CD4-positive, alpha-beta T cell treated with Interleukin-4 for 1 hour (primary cell): ENCODE measurements at regions not wholly inside any gene's neighbourhood (a gene's known extent, or its start where the extent isn't known, plus 50 kb on each side); places are given as distances from the start of the nearest gene placed in this dataset.
"Not testable (repeated sequence)": the region's sequence is repeated elsewhere in the genome, so short reads cannot be mapped to it uniquely, and the experiment has no call there.

Experiments used
- DNase-seq, 2 donors: peaks; one replicate each; pipeline ENCODE4 v3.0.0-alpha.2; 2020 to 2022

DNA sequence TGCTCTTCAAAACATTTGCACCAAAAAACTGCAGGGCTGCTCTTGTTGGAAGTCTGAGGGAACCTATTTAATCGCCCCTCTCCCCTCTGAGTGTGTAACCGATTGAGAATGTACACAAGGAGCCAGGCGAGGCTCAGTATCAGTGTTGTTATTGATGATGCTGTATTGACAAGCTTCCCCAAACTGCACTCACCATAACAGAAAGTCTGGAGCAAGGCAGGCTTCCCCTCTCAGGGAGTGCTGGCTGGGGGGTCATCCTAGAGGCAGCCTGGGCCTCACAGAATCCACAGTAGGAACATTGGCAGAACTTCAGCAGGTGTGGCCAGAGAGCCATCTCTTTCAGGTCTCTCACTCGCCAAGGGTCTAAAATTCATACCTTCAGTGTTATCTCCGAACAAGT is 58.1 kb upstream of the TUNAR start:
- DNase-seq, result no peak

DNA sequence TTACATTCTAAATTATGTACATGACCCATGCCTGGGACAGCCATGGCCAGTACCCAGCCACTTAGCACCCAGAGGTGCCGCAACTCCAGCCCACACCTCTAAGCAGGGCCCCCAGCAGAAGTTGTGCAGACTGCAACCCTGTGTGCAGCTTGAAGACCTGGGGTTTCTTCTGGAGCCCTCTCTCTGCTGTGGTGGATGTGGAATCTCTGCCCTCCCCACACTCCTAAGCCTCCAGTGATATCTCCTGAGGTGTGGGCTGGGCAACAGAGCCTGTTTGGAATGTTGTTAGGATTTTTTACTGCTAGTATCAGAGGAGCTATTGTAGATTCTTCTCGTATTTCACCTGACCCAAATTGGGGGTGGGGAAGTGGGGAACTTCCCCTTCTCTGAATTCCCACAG is 59.4 kb upstream of the TUNAR start:
- no peak for DNase-seq

DNA sequence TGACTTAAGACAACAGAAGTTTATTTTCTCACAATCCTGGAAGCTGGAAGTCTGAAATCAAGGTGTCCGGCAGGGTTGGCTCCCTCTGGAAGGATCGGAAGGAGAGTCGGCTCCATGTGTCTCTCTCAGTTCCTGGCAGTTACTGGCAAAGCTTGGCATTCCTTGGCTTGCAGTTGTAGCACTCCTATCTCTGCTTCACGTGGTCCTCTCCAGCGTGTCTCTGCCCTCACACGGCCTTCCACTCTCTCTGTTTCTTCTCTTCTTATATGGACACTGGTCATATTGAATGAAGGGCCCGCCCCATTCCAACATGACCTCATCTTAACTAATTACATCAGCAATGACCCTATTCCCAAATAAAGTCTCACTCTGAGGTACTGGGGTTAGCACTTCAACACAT is 60.1 kb upstream of the TUNAR start:
- DNase-seq, result no peak

DNA sequence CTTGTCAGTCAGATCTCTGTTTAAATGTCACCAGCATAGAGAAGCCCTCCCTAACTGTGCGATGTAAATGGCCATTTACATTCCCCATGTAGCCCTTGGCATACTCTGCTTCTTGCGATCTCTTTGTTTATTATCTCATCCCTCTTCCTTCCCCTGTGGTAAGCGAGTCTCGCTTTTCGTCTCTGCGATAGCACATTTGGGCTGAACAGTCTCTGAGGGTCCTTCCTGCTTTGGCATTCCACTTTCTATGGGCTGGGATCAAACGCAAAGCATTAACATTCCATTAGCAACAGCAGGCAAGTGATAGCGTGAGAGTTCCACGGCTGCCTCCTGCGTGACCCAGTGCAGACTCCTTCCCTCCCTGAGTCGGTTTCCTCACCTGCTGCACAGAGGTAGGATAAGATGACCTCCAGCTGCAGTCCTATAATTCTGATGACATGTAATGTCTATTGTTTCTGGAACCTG is 61.4 kb upstream of the TUNAR start:
- DNase-seq, result no peak

DNA sequence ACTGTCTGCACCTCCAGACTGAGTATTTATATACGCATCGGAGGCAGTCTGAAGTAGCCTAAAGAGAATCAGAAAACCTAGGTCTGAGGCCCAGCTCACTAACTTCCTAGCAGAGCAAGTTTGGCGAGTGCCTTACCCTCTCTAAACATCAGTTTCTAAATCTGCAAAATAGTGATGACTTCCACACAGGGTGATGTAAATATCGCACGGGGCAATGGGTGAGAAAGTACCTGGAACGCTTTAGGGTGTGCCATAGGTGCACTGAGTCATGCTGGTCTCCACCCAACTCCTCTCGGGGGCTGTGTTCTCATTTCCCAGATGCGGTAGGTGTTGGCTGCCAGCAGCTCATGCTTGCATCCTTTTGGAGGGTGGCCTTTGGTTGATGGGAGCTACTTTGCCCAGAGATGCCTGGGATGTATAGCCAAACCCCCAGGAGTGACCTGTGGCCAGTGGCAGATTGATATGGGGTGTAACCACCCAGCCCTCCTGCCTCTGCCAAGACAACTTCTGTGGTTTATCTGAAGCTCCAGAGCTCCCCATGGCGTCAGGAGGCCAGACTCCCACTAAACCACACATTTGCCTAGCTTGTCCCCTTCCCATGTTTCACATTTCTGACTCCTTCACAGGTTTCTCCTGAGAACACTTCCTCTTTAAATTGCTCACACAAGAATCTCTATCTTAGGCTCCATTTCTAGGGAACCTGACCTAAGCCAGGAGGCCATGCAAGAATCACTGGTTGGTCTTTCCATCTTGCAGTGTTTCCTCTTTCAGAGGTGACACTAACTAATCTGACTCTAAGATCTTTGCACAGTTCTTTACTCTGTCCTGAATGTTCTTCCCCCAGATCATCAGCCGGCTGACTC is 62.0 kb upstream of the TUNAR start:
- DNase-seq, result no peak

DNA sequence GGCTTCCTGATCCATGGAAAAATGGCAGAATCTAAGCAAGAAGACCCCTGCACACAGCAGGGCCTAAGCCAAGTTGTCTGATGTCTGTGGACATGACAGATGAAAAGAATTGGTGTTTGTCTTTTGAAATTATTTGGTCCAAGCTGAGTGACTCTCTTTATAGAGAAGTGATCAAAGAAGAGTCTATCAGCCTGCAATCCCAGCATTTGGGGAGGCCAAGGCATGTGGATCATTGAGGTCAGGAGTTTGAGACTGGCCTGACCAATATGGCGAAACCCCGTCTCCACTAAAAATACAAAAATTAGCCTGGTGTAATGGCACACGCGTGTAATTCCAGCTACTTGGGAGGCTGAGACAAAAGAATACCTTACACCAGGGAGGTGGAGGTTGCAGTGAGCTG is 64.8 kb upstream of the TUNAR start:
- no peak for DNase-seq

DNA sequence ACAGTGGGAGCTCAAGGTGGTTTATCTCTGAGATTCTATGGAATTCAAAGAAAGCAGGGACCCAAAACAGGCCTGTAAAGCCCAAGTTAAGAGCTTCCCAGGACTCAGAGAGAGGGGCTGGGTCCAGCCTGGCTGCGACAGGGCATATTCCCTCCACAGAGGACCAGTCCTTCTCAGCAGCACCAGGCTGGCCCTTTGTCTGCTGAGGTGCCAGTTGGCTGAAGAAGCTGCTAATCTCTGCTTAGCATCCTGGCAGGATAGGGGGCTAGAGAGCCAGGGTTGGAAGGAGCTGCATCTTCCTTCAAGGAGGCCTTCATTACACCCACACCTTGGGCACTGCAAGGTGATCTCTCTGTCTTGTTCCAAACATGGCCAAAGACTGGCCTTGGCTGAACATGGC is 68.3 kb upstream of the TUNAR start:
- no peak for DNase-seq

DNA sequence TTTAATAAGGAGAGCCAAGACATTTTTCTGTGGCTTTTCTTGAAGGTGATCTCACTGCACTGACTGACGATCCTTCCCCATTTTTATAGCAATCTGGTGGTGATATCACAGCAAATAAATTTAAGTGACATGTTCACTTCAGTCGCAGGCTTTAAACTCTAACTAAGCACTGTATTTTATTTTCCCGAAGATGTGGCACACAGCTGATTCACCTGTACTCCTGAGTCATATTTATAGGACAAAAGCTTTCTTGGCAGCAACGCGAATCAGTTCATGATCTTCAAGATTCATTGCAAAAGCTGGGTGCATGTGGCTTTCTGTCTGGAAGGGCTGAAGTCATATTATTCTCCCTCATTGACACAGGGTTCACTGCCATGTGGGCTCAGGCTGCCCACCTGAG is 79.8 kb upstream of the TUNAR start:
- DNase-seq, result no peak

DNA sequence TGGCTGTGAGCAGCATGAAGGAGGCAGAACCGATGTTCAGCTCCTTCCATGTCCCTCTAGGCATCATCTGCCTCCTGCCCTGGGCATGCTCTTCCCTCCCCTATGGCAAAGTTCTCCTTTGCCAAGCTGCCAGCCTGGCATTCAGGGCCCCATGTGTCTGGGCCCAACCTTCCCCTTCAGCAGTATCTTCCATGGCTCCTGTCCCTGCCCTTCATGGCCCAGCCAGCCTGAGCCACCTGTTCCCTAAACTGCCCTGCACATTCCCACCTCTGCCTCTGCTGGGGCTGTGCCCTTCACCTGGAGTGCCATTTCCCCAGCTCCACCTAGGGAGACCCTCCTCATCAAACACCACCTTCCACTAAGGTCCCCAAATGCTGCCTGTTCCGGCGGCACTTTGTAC is 74.0 kb upstream of the TCL1A start:
- DNase-seq, result no peak

DNA sequence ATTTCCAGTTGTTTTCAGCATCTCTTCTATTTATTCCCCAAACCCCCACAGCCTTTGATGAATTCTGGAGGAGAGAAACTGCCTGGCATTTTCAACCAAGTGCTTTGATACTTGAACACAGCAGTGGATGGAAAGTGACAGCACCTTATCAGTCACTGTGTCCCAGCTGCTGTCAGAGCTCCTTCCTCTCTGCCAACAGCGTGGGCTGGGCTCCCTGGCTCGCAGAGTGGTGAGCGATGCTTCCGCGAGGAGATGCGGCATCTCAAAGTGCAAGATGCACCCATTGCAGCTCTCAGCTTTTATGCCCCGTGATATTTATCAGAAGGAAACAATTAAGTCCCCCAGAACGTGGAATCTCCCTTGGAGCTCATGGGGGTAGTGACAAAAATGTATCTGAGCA is 72.6 kb upstream of the TCL1A start:
- DNase-seq, result no peak

DNA sequence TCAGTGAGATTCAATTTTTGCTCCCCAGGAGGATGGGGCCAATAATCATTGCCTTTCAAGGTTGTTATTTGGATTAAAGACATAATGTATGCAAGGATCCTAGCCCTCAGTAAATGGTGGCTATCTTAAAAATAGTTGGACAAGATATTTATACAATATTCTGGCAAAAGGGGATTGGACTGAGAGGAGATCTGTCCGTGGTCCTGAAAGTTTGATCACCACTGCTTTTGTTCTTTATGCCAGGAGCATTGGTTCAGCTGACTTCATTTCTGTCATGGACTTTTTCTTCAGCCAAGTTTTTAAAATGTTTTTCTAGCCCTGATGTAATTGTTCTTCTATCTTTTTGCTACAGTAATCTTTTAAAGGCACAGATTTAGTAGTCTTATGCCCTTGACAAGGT is 70.2 kb upstream of the TCL1A start:
- no peak for DNase-seq

DNA sequence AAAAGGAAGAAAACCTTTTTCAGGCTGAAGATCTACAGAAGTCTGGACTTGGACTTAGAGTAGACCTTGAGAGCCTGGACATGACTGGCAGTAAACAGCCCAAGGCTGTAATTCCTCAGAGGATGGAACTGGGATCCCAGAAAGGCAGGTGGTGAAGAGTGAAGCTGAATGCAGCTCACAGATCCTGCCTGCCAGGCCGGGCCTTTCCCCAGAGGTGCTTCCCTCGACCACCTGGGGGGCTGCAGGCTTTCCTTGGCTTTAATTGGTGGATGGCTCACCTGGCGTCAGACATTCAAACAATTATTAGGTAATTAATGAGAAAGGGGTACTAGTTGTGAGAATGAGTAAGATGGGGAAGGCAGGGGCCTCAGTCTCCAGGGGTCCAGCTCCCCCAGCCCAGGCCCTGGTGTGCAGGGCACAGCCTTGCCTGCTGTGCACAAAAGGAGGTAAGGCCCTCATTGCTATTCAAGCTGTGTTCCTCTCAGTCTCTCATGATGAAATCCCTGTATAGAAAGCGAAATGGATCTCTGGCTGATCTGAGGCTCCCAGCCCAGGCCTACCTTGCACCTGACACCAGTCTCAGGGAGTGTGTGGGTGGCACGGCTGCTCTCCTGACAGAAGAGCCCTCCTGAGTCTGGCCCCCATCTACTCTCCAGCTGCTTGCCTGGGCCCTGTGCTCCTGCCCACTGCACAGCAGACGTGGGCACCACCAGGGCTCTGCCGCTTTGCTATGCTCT is 63.0 kb upstream of the TCL1A start:
- DNase-seq, result no peak

DNA sequence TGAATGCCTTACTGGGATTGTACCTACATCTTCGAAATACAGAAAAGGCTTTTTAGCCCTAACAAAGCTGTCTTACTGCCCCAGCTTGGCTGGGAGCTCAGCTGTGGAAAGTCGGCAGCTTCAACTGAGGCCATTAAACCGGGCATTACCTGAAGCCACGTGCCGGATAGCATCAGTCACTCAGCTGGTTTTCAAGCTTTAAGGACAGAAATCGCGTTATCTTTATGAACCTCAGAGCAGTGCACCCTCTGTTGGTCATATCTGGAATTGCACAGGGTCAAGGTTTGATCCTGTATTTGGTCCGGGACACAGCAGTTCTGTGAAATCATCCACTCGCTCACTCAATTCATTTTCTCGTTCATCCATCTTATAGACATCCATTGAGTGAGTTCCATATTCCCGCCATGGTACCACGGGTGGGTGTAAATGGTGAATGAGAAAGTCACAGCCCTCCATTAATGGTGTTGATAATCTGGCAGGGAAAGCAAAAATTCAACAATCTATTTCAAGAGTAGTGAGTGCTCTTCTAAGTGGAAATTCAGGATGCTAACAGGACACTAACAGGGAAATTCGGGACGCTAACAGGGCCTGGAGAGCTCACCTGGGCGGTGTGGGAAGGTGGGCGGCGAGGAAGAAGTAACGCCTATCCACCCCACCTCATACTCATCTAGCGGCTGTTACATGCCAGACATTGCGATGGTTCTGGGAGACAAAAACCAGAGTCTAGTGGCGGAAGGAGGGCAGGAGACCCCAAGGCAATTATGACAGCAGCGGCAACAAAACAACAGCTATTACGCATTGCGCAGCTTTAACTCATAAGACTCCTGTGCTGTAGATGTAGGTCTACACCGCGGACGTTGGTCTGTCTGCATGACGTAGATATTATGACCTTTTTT is 60.6 kb upstream of the TCL1A start:
- peak; percentile 34 to 45 for DNase-seq

DNA sequence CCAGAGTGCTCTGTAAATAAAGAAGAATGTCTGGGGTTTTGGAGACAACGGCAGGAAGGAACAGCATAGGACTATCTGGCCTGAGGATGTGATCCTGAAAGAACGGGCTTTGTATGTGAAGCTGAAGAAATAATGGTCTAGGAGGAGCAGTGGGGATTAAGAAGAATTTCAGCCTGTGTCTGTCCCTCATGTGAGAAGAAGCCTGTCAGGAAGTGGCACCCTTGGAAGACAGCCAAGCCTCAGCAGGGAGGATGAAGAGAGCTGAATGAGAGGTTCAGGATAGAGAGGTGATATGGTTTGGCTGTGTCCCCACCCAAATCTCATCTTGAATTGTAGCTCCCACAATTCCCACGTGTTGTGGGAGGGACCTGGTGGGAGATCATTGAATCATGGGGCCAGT is 56.9 kb upstream of the TCL1A start:
- no peak for DNase-seq

DNA sequence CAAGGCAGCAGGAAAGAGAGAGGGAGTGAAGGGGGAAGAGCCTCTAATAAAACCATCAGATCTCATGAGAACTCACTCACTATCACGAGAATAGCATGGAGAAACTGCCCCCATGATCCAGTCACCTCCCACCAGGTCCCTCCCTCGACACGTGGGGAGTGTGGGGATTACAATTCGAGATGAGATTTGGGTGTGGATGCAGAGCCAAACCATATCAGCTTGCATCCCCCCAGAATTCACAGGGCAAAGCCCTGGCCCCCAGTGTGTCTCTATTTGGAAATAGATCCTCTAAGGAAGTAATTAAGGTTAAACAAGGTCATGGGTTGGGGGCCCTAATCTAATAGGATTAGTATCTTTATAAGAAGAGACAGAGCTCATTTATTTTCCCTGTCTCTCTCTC is 56.1 kb upstream of the TCL1A start:
- DNase-seq, result no peak

DNA sequence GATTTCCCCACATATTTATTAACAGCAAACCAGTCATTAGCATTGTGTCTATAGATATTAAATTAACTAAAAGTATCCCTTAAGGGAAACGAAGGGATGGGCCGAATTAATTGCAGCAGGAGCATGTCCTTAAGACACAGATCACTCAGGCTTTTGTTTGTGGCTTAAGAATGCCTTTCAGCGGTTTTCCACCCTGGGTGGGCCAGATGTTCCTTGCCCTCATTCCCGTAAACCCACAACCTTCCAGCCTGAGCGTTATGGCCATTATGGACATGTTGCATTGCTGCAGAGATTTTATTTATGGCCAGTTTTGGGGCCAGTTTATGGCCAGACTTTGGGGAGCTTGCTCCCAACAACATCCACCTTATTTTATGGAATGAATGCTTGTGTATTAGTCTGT is 55.5 kb upstream of the TCL1A start:
- not testable (repeated sequence) for DNase-seq

DNA sequence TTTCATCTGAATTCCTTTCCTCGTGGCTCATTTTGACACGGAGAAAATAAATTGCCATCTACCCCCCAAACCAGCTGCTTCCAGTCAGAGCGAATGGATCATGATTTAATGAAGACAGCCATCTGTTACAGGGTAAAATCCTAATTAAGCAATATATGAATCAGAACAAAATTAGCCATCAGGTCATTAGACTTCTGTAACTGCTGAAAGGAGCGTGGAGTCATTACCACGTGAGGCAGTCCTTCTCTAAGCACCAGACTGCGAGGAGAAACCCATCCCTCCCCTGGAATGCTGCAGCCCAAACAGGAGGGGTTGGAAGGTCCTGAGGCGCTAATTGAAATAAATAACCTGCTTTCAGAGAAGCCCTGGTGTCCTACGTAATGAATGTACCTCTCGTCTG is 51.1 kb upstream of the TCL1A start:
- DNase-seq, result no peak

DNA sequence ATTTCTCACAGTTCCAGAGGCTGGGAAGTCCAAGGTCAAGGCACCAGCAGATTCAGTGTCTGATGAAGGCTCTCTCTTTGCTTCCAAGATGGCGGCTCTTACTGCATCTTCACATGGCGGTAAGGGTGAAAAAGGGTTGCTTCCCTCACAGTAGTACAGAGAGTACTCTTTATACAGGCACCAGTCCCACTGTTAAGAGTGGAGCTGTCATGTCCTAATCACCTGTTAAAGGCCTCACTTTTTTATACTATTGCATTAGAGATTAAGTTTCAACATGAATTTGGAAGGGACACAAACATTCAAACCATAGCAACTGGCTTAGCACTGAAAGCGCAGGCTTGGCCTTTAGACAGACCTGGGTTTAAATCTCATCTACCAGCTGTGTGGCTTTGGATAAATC is 50.0 kb upstream of the TCL1A start:
- no peak for DNase-seq
